ENCODE measurements at regions not wholly inside any gene's neighbourhood (a gene's known extent, or its start where the extent isn't known, plus 50 kb on each side); places are given as distances from the start of the nearest gene placed in this dataset.

DNA sequence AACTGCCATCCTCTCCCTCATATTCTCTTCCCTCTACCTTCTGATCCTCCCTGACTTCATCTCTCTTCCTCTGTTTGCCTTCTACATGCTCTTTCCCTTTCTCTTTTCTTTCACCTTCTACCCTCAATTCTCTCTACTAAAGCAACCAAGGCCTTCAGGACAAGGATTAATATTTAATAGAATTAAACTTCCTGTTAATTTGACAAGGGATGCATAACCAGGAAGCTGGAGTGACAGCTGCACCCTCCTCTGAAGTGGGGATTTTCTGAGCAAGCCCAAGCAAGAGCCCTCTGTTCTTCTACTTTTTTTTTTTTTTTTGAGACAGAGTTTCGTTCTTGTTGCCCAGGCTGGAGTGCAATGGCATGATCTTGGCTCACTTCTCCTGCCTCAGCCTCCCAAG lies 63.4 kb upstream of the MED4 start:
- ChIA-PET POLR2A (no interaction called here), CTCF (no interaction called here)
- Histone ChIP-seq H4K20me1 (ENCODE audit: insufficient read depth) (no peaks in the 10 kb centered on the region), H2AFZ (ENCODE audit: low read depth) (no peak overlapping the region), H3K4me1 (ENCODE audit: control insufficient read depth in 1 of 2, insufficient read depth in 2 of 2, low read depth in 1 of 2, low read length in 1 of 2) (peaks cover 0 to 13% of the 10 kb centered on the region in 2 experiments; a peak in 1 of 4 replicates), H3K9ac (no peak overlapping the region), H3K79me2 (ENCODE audit: insufficient read depth) (no peaks in the 10 kb centered on the region), H3K9me3 (no peaks in the 10 kb centered on the region), H3K36me3 (replicated peaks in 1 of 2; ENCODE audit: control insufficient read depth in 1 of 2, insufficient read depth in 2 of 2, low read length in 1 of 2) (no peaks in the 10 kb centered on the region), H3K27ac (ENCODE audit: low read depth in 2 of 2, low read length in 1 of 2) (no peak overlapping the region), H3K4me3 (ENCODE audit: low read depth in 2 of 2, low read length in 1 of 2) (no peak overlapping the region), H3K9me2 (no peaks in the 10 kb centered on the region), H3F3A (replicated peaks; ENCODE audit: insufficient read depth) (no peaks in the 10 kb centered on the region), H3K4me2 (no peak overlapping the region), H3K27me3 (ENCODE audit: insufficient read depth) (no peaks in the 10 kb centered on the region)
- DNase-seq = no peak
- 44% methylated on average over 1 of the region's 1 CpG for WGBS (ENCODE audit: low lambda C conversion rate)
- no peak for TF ChIP-seq MXI1 (IDR thresholded peaks at IDR 0.05; ENCODE audit: low read depth, low read length)
- no peak for TF ChIP-seq RFX5 (IDR thresholded peaks at IDR 0.05; ENCODE audit: low read length)
- no peak for TF ChIP-seq FOXJ3 (CRISPR knock-in tag; IDR thresholded peaks at IDR 0.05)
- TF ChIP-seq JUND (IDR thresholded peaks at IDR 0.05) = no peak
- TF ChIP-seq RCOR1 (IDR thresholded peaks at IDR 0.05; ENCODE audit: low read length) = no peak
- TF ChIP-seq GATA2 (CRISPR knock-in tag; IDR thresholded peaks at IDR 0.05) = no peak
- TF ChIP-seq, protein P1, sequence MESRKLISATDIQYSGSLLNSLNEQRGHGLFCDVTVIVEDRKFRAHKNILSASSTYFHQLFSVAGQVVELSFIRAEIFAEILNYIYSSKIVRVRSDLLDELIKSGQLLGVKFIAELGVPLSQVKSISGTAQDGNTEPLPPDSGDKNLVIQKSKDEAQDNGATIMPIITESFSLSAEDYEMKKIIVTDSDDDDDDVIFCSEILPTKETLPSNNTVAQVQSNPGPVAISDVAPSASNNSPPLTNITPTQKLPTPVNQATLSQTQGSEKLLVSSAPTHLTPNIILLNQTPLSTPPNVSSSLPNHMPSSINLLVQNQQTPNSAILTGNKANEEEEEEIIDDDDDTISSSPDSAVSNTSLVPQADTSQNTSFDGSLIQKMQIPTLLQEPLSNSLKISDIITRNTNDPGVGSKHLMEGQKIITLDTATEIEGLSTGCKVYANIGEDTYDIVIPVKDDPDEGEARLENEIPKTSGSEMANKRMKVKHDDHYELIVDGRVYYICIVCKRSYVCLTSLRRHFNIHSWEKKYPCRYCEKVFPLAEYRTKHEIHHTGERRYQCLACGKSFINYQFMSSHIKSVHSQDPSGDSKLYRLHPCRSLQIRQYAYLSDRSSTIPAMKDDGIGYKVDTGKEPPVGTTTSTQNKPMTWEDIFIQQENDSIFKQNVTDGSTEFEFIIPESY (IDR thresholded peaks at IDR 0.05; ENCODE audit: borderline replicate concordance, low read depth) = no peak
- TF ChIP-seq POLR2AphosphoS5 (IDR thresholded peaks at IDR 0.05; ENCODE audit: low read depth, low read length) = no peak
- TF ChIP-seq TCF12 (IDR thresholded peaks at IDR 0.05) = no peak
- no peak for TF ChIP-seq NFIC (IDR thresholded peaks at IDR 0.05; ENCODE audit: borderline replicate concordance)
- TF ChIP-seq CTCF (IDR thresholded peaks at IDR 0.05) = no peak
- no peak for TF ChIP-seq EP300 (IDR thresholded peaks at IDR 0.05; ENCODE audit: borderline replicate concordance in 1 of 2, low read depth in 1 of 2, low read length in 1 of 2)
- TF ChIP-seq NRF1 (IDR thresholded peaks at IDR 0.05; ENCODE audit: low read depth, low read length) = no peak
- no peak for TF ChIP-seq TEAD4 (IDR thresholded peaks at IDR 0.05; ENCODE audit: borderline replicate concordance, insufficient read depth)
- TF ChIP-seq FOXM1 (IDR thresholded peaks at IDR 0.05; ENCODE audit: low read depth) = no peak
- no peak for TF ChIP-seq ELF1 (IDR thresholded peaks at IDR 0.05)
- TF ChIP-seq SMC3 (IDR thresholded peaks at IDR 0.05; ENCODE audit: low read depth, low read length) = no peak
- no peak for TF ChIP-seq MEF2A (IDR thresholded peaks at IDR 0.05; ENCODE audit: borderline replicate concordance, low read depth)
- TF ChIP-seq REST (IDR thresholded peaks at IDR 0.05; ENCODE audit: low read depth, low read length) = no peak
